ENCODE measurements at regions not wholly inside any gene's neighbourhood (a gene's known extent, or its start where the extent isn't known, plus 50 kb on each side); places are given as distances from the start of the nearest gene placed in this dataset.
A peak's percentile ranks its signal among the peaks of the same experiment; 100 is the strongest.

DNA sequence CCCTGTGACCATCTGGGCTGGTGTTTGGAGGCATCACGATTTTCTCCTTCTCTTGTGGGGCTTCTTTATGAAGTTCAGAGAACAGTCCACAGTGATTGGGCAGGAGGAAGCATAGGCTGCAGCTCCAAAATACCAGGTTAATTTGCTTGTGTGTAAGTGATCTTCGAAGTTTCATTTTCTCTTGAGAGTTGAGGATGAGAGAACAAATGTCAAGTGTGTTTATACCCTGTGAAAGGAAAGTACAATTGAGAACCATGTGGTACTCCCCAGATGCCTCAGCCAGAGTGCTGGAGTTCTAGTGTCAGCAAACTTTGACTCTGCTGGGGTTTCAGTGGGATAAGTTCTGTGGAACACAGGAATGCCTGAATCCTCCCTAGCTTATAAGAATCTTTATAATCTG lies 357.1 kb upstream of the CFAP20DC start:
- Mint-ChIP-seq H3K27me3 (no peaks in the 10 kb centered on the region), H3K9me3 (no peaks in the 10 kb centered on the region), H3K36me3 (ENCODE audit: low read depth) (no peaks in the 10 kb centered on the region), H3K4me1 (ENCODE audit: low read depth) (peaks cover 20% of the 10 kb centered on the region), H3K4me3 (no peak overlapping the region), H3K27ac (peak overlapping the region; percentile 39)
- no peak for DNase-seq
- intact Hi-C loops (cut with micrococcal nuclease) = no loop called here
- TF ChIP-seq, protein P1, sequence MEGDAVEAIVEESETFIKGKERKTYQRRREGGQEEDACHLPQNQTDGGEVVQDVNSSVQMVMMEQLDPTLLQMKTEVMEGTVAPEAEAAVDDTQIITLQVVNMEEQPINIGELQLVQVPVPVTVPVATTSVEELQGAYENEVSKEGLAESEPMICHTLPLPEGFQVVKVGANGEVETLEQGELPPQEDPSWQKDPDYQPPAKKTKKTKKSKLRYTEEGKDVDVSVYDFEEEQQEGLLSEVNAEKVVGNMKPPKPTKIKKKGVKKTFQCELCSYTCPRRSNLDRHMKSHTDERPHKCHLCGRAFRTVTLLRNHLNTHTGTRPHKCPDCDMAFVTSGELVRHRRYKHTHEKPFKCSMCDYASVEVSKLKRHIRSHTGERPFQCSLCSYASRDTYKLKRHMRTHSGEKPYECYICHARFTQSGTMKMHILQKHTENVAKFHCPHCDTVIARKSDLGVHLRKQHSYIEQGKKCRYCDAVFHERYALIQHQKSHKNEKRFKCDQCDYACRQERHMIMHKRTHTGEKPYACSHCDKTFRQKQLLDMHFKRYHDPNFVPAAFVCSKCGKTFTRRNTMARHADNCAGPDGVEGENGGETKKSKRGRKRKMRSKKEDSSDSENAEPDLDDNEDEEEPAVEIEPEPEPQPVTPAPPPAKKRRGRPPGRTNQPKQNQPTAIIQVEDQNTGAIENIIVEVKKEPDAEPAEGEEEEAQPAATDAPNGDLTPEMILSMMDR (IDR thresholded peaks at IDR 0.05) = no peak
- ATAC-seq = peak; percentile 93
- ChIA-PET POLR2A (interaction anchor here (0.8 kb wide), 1 partner anchor 20 kb away, joined by 3 read pairs; no protein-coding TSS in a partner anchor), CTCF (interaction anchor here (1.0 to 1.4 kb wide), 2 partner anchors 38 to 45 kb away, joined by 3 to 4 read pairs; no protein-coding TSS in a partner anchor)

DNA sequence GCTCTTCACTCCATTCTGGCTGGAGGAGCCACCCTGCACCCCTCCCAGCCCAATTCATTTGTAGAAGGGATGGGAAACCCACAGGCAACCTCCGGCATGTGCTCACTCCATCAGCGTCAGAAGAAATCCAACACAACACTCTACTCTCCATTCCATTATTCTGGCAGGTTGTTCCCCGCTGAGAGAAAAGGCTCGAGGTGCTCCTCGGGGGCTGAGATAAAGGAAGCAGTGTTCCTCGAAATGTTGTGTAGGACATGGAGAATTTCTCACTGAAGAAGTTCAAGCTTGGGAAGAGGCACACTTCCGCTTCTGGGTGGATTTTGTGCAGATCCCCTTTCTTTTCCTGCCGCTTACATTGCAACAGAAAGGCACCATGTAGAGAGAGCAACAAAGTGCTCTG lies 355.0 kb upstream of the CFAP20DC start:
- DNase-seq (no peak), ATAC-seq (no peak)
- peaks cover 20% of the 10 kb centered on the region for H3K4me1 Mint-ChIP-seq (ENCODE audit: low read depth)
- TF ChIP-seq, protein P1 (IDR thresholded peaks at IDR 0.05) = no peak
- H3K9me3 Mint-ChIP-seq = no peaks in the 10 kb centered on the region
- intact Hi-C loops (cut with micrococcal nuclease) = no loop called here
- ChIA-PET POLR2A (no interaction called here), CTCF (no interaction called here)
- H3K27me3 Mint-ChIP-seq = no peaks in the 10 kb centered on the region
- H3K4me3 Mint-ChIP-seq = no peak overlapping the region
- no peaks in the 10 kb centered on the region for H3K36me3 Mint-ChIP-seq (ENCODE audit: low read depth)
- H3K27ac Mint-ChIP-seq = no peak overlapping the region

DNA sequence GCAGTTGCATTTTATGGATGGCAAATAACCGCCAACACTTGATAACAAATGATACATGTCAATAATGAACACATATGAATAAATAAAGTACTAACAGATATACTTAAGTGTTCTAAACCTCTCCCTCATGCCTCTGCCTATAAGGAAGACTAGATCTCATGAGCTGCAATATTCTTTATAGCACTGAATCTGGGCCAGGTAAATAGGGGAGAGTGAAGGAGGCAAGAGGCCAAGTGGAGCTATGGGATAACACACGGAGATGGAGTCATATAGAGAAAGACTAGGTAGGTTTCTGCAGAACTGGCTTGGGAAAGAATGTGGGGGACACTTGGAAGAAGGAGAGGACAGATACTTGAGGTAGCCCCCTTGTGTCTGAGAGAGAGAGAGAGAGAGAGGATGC lies 354.2 kb upstream of the CFAP20DC start:
- TF ChIP-seq, protein P1 (IDR thresholded peaks at IDR 0.05) = no peak
- intact Hi-C loops (cut with micrococcal nuclease) = no loop called here
- ChIA-PET POLR2A (no interaction called here), CTCF (no interaction called here)
- Mint-ChIP-seq H3K36me3 (ENCODE audit: low read depth) (peaks cover 1% of the 10 kb centered on the region), H3K9me3 (peaks cover 1% of the 10 kb centered on the region), H3K4me1 (ENCODE audit: low read depth) (peaks cover 20% of the 10 kb centered on the region), H3K27me3 (no peaks in the 10 kb centered on the region), H3K27ac (no peak overlapping the region), H3K4me3 (no peak overlapping the region)
- no peak for DNase-seq
- ATAC-seq = no peak

DNA sequence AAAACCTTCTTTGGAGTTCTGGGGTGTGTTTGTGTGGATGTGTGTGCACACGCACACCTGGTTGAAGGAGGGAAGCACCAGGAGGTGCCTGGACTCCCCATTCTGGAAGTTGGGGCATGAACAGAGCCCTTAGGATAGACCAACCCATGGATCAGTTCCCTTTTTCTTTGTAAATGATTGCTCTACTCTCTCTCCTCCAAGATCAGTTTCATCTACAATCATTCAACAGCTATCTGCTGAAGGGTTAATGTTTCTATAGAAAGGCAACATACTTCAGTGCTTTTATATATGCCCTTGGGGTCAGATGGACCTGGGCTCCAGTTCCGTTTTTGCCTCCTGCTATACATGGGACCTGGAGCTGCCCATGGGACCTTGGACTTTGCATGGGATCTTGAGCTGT lies 352.1 kb upstream of the CFAP20DC start:
- peaks cover 1% of the 10 kb centered on the region for H3K36me3 Mint-ChIP-seq (ENCODE audit: low read depth)
- DNase-seq = no peak
- CTCF ChIA-PET = interaction anchor here (1.4 to 2.0 kb wide), 2 partner anchors 10 to 12 kb away, joined by 4 to 7 read pairs; no protein-coding TSS in a partner anchor
- no peak for ATAC-seq
- peaks cover 1% of the 10 kb centered on the region for H3K9me3 Mint-ChIP-seq
- H3K27me3 Mint-ChIP-seq = no peaks in the 10 kb centered on the region
- TF ChIP-seq, protein P1 (IDR thresholded peaks at IDR 0.05) = no peak
- intact Hi-C loops (cut with micrococcal nuclease) = no loop called here
- no peak overlapping the region for H3K4me3 Mint-ChIP-seq
- no peak overlapping the region for H3K27ac Mint-ChIP-seq
- H3K4me1 Mint-ChIP-seq (ENCODE audit: low read depth) = peaks cover 5% of the 10 kb centered on the region
- POLR2A ChIA-PET = no interaction called here

DNA sequence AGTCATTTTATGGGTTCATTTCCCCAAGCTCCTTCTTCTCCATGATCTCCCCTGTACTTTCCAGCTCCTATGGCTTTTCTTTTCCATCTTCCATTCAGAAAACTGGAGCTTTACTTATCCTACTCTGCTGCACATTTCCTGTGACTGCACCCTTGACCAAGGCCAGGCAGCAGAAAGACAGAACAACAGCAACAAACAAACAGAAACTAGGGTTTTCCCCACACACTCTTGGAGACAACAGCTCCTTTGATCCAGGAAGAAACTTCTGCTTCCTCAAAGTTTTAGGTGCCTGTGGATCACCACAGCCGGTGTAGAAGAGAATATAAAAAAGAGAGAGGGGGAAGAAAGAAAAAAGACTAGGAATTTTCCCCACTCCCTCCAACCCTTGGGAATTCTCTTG lies 342.3 kb upstream of the CFAP20DC start:
- no peaks in the 10 kb centered on the region for H3K27me3 Mint-ChIP-seq
- no peak overlapping the region for H3K4me3 Mint-ChIP-seq
- peaks cover 12% of the 10 kb centered on the region for H3K36me3 Mint-ChIP-seq (ENCODE audit: low read depth)
- TF ChIP-seq, protein P1 (IDR thresholded peaks at IDR 0.05) = no peak
- DNase-seq = no peak
- no peak overlapping the region for H3K27ac Mint-ChIP-seq
- ChIA-PET CTCF (interaction anchor here (1.4 to 1.7 kb wide), 3 partner anchors 11 to 79 kb away, joined by 3 to 7 read pairs (median 4); no protein-coding TSS in a partner anchor), POLR2A (no interaction called here)
- intact Hi-C loops (cut with micrococcal nuclease) = no loop called here
- ATAC-seq = no peak
- H3K4me1 Mint-ChIP-seq (ENCODE audit: low read depth) = peaks cover 31% of the 10 kb centered on the region
- peaks cover 12% of the 10 kb centered on the region for H3K9me3 Mint-ChIP-seq

All from activated CD8-positive, alpha-beta T cell treated with anti-CD3 and anti-CD28 coated beads for 36 hours (primary cell).